RWPE1 (cell line): ENCODE measurements at regions not wholly inside any gene's neighbourhood (a gene's known extent, or its start where the extent isn't known, plus 50 kb on each side); places are given as distances from the start of the nearest gene placed in this dataset.
A peak's percentile ranks its signal among the peaks of the same experiment; 100 is the strongest.

Experiments used
- CTCF ChIA-PET: fragments of 350-600 bp; sonication (Branson Sonifier 250); formaldehyde crosslinking; extraction: SDS; loops from one replicate; lab custom pipeline; 2021; lab: Yijun Ruan, JAX
- POLR2A ChIA-PET: fragments of 400-600 bp; formaldehyde crosslinking; extraction: SDS; loops from one replicate; lab custom pipeline; 2020; ENCODE audit warnings: antibody characterized with exemption; ENCODE audit not compliant: low non-redundant PET; lab: Yijun Ruan, JAX
- DNase-seq: peaks from one replicate; pipeline ENCODE4 v3.0.0; 2012; ENCODE audit warnings: low spot score
- H3K27ac ChIP-seq: fragments of 450-650 bp; 2 replicates; pipeline ENCODE4 v1.5.1; 2017
- CTCF ChIP-seq: fragments of 450-650 bp; conservative IDR thresholded peaks from 2 replicates; pipeline ENCODE4 v1.5.1; 2017; ENCODE audit warnings: low read depth, mild to moderate bottlenecking

DNA sequence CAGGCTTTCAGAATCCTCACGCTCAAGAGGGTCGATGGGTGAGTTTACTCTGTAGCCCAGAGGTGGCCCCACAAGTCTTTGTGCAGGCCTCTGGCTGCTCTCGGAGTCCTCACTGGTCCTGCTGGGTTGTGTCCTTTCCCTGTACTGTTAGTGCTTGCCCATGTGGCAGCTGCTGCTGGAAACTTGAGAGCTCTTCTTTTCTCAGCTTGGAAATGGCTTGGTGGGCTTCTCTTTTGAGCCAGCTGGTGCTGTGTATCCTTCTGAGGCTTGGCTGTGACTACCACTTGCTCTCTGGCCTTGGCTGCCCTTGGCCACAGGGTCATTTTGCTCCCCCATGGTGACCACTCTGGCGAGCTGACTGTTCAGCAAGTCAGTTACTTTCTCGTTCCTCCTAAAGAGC, 82.2 kb upstream of the LMO4 start:
- POLR2A ChIA-PET = no interaction called here
- TF ChIP-seq CTCF = no peak
- H3K27ac ChIP-seq = no peak overlapping the region
- no peak for DNase-seq
- CTCF ChIA-PET = no interaction called here

DNA sequence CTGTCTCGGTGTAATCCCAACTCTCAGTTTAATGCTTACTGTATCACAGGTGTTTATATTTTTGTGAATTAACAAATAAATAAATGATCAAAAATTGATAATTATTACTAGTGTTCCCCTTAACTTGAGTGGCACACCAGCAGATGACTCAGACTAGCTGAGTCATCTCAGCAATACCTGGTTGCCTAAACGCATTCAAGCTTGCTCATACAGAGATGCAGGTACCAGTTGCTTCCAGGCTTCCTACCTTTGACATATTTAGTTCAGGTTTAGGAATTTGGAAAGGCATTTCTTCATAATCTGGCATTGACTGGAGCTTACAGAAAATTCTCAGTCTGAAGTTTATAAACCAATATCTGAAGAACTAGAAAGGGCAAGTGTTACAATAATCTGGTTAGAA, 78.9 kb upstream of the LMO4 start:
- TF ChIP-seq CTCF = no peak
- CTCF ChIA-PET = interaction anchor here (0.5 kb wide), 1 partner anchor 64 kb away, joined by 6 read pairs; no protein-coding TSS in a partner anchor
- no peak overlapping the region for H3K27ac ChIP-seq
- POLR2A ChIA-PET = no interaction called here
- DNase-seq = peak; percentile 76

DNA sequence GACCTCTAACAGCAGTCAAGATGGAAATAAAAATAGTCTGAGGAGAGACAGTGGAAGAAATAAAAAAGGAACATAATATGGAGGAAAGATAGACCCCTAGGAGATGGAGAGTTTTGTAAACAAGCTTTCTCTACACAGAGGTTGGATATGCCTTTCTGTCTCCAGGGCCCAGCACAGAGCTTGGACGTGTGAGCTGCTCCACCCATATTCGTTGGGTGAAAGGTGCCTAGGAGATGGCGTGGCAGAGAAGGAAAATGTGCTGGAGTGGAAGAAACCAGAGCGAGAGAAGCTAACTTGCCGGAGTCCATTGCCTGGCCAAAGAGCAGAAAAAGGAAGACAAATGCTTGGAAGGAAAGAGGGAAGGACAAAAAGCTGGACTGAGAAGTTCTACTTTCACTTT, 78.3 kb upstream of the LMO4 start:
- CTCF ChIA-PET = no interaction called here
- no peak overlapping the region for H3K27ac ChIP-seq

GRCh38 chr1:87252406-87252805, 76.3 kb upstream of the LMO4 start:
- TF ChIP-seq CTCF = no peak
- CTCF ChIA-PET = no interaction called here
- no peak overlapping the region for H3K27ac ChIP-seq
- DNase-seq = no peak
- POLR2A ChIA-PET = no interaction called here

More for the DNA sequence above, 78.3 kb upstream of the LMO4 start:
- TF ChIP-seq CTCF = no peak
- DNase-seq = no peak
- POLR2A ChIA-PET = no interaction called here

- DNase-seq = no peak
- ChIA-PET CTCF (no interaction called here), POLR2A (no interaction called here)
- no peak overlapping the region for H3K27ac ChIP-seq
- no peak for TF ChIP-seq CTCF
Observed at GRCh38 chr1:87262688-87263087, 66.0 kb upstream of the LMO4 start.

- POLR2A ChIA-PET = no interaction called here
- H3K27ac ChIP-seq = no peak overlapping the region
- no peak for TF ChIP-seq CTCF
- DNase-seq = no peak
- CTCF ChIA-PET = interaction anchor here (0.7 kb wide), 1 partner anchor 15 kb away, joined by 6 read pairs; no protein-coding TSS in a partner anchor
Observed at GRCh38 chr1:87263281-87263680, 65.4 kb upstream of the LMO4 start.
